Epidermal melanocyte (primary cell): ENCODE measurements at regions not wholly inside any gene's neighbourhood (a gene's known extent, or its start where the extent isn't known, plus 50 kb on each side); places are given as distances from the start of the nearest gene placed in this dataset.
"Not testable (repeated sequence)": the region's sequence is repeated elsewhere in the genome, so short reads cannot be mapped to it uniquely, and the experiment has no call there.

Experiments used
- DNase-seq: peaks from one replicate; pipeline ENCODE4 v3.0.0; 2011; ENCODE audit warnings: low spot score; ENCODE audit not compliant: insufficient read length

GRCh38 chr1:81738875-81739274, 61.9 kb upstream of the ADGRL2 start:
- DNase-seq: no peak

- no peak for DNase-seq
Measured at GRCh38 chr1:81733480-81733879, 67.3 kb upstream of the ADGRL2 start.

- DNase-seq: no peak
Measured at GRCh38 chr1:81731989-81732388, 68.7 kb upstream of the ADGRL2 start.

- DNase-seq: no peak
Measured at GRCh38 chr1:81730881-81731280, 69.9 kb upstream of the ADGRL2 start.

GRCh38 chr1:81730299-81730698, 70.4 kb upstream of the ADGRL2 start:
- not testable (repeated sequence) for DNase-seq

GRCh38 chr1:81729818-81730217, 70.9 kb upstream of the ADGRL2 start:
- no peak for DNase-seq

GRCh38 chr1:81729239-81729638, 71.5 kb upstream of the ADGRL2 start:
- no peak for DNase-seq

GRCh38 chr1:81725823-81726222, 74.9 kb upstream of the ADGRL2 start:
- no peak for DNase-seq

- not testable (repeated sequence) for DNase-seq
Measured at GRCh38 chr1:81722631-81723328, 78.0 kb upstream of the ADGRL2 start.

GRCh38 chr1:81720256-81720655, 80.5 kb upstream of the ADGRL2 start:
- DNase-seq: not testable (repeated sequence)

GRCh38 chr1:81717230-81717629, 83.5 kb upstream of the ADGRL2 start:
- no peak for DNase-seq

- no peak for DNase-seq
Measured at GRCh38 chr1:81715391-81715790, 85.3 kb upstream of the ADGRL2 start.

- DNase-seq: no peak
Measured at GRCh38 chr1:81714636-81715035, 86.1 kb upstream of the ADGRL2 start.

GRCh38 chr1:81712425-81712824, 88.3 kb upstream of the ADGRL2 start:
- no peak for DNase-seq

- no peak for DNase-seq
Measured at GRCh38 chr1:81710857-81711256, 89.9 kb upstream of the ADGRL2 start.

- no peak for DNase-seq
Measured at GRCh38 chr1:81708250-81708649, 92.5 kb upstream of the ADGRL2 start.

GRCh38 chr1:81706650-81707435, 93.9 kb upstream of the ADGRL2 start:
- DNase-seq: no peak

GRCh38 chr1:81703756-81704463, 96.8 kb upstream of the ADGRL2 start:
- DNase-seq: no peak

GRCh38 chr1:81703391-81703755, 97.4 kb upstream of the ADGRL2 start:
- DNase-seq: no peak

GRCh38 chr1:81702903-81703302, 97.8 kb upstream of the ADGRL2 start:
- DNase-seq: no peak

GRCh38 chr1:81702079-81702715, 98.5 kb upstream of the ADGRL2 start:
- no peak for DNase-seq
